ENCODE measurements at regions not wholly inside any gene's neighbourhood (a gene's known extent, or its start where the extent isn't known, plus 50 kb on each side); places are given as distances from the start of the nearest gene placed in this dataset.

GRCh38 chr13:36528105-36528504 lies 95.8 kb downstream of the CCNA1 start:
- H3K27me3 ChIP-seq (ENCODE audit: control insufficient read depth, insufficient read depth, low read length), result no peaks in the 10 kb centered on the region
- no peak overlapping the region for H3K4me3 ChIP-seq (ENCODE audit: low read depth, low read length)
- H3K27ac ChIP-seq (ENCODE audit: low read depth, low read length), result no peak overlapping the region
- no peak overlapping the region for H3K9ac ChIP-seq (ENCODE audit: low read depth, low read length)
- 0 out of 2 replicates have a peak, but pooled peaks cover 6% of the 10 kb centered on the region for H3K9me3 ChIP-seq (ENCODE audit: control insufficient read depth, insufficient read depth, low read length)
- no peaks in the 10 kb centered on the region for H3K36me3 ChIP-seq (ENCODE audit: control insufficient read depth, insufficient read depth, low read length)
- peaks cover 21% of the 10 kb centered on the region for H3K4me1 ChIP-seq (ENCODE audit: control insufficient read depth, insufficient read depth, low read length)

GRCh38 chr13:36530050-36530789 lies 97.9 kb downstream of the CCNA1 start:
- no peak overlapping the region for H3K9ac ChIP-seq (ENCODE audit: low read depth, low read length)
- H3K9me3 ChIP-seq (ENCODE audit: control insufficient read depth, insufficient read depth, low read length), result 0 out of 2 replicates have a peak, but pooled peaks cover 4% of the 10 kb centered on the region
- no peak overlapping the region for H3K27ac ChIP-seq (ENCODE audit: low read depth, low read length)
- peaks cover 32% of the 10 kb centered on the region for H3K4me1 ChIP-seq (ENCODE audit: control insufficient read depth, insufficient read depth, low read length)
- no peaks in the 10 kb centered on the region for H3K36me3 ChIP-seq (ENCODE audit: control insufficient read depth, insufficient read depth, low read length)
- no peaks in the 10 kb centered on the region for H3K27me3 ChIP-seq (ENCODE audit: control insufficient read depth, insufficient read depth, low read length)
- H3K4me3 ChIP-seq (ENCODE audit: low read depth, low read length), result no peak overlapping the region

- Histone ChIP-seq H3K27me3 (ENCODE audit: control insufficient read depth, insufficient read depth, low read length) (no peaks in the 10 kb centered on the region), H3K9me3 (ENCODE audit: control insufficient read depth, insufficient read depth, low read length) (0 out of 2 replicates have a peak, but pooled peaks cover 4% of the 10 kb centered on the region), H3K4me1 (ENCODE audit: control insufficient read depth, insufficient read depth, low read length) (peaks cover 32% of the 10 kb centered on the region), H3K9ac (ENCODE audit: low read depth, low read length) (no peak overlapping the region), H3K4me3 (ENCODE audit: low read depth, low read length) (no peak overlapping the region), H3K36me3 (ENCODE audit: control insufficient read depth, insufficient read depth, low read length) (no peaks in the 10 kb centered on the region), H3K27ac (ENCODE audit: low read depth, low read length) (no peak overlapping the region)
These were observed 98.7 kb downstream of the CCNA1 start for GRCh38 chr13:36530861-36531590.

- Histone ChIP-seq H3K27ac (ENCODE audit: low read depth, low read length) (no peak overlapping the region), H3K36me3 (ENCODE audit: control insufficient read depth, insufficient read depth, low read length) (no peaks in the 10 kb centered on the region), H3K4me3 (ENCODE audit: low read depth, low read length) (no peak overlapping the region), H3K27me3 (ENCODE audit: control insufficient read depth, insufficient read depth, low read length) (no peaks in the 10 kb centered on the region), H3K9ac (ENCODE audit: low read depth, low read length) (no peak overlapping the region), H3K9me3 (ENCODE audit: control insufficient read depth, insufficient read depth, low read length) (no peaks in the 10 kb centered on the region), H3K4me1 (ENCODE audit: control insufficient read depth, insufficient read depth, low read length) (peaks cover 29% of the 10 kb centered on the region)
These were observed 99.6 kb downstream of the CCNA1 start for GRCh38 chr13:36531746-36532486.

- Histone ChIP-seq H3K27me3 (ENCODE audit: control insufficient read depth, insufficient read depth, low read length) (no peaks in the 10 kb centered on the region), H3K36me3 (ENCODE audit: control insufficient read depth, insufficient read depth, low read length) (no peaks in the 10 kb centered on the region), H3K9me3 (ENCODE audit: control insufficient read depth, insufficient read depth, low read length) (no peaks in the 10 kb centered on the region), H3K4me3 (ENCODE audit: low read depth, low read length) (no peak overlapping the region), H3K27ac (ENCODE audit: low read depth, low read length) (peak overlapping the region; percentile 62), H3K9ac (ENCODE audit: low read depth, low read length) (no peak overlapping the region), H3K4me1 (ENCODE audit: control insufficient read depth, insufficient read depth, low read length) (peaks cover 21% of the 10 kb centered on the region)
These were observed 101.5 kb downstream of the CCNA1 start for GRCh38 chr13:36533806-36534205.

GRCh38 chr13:36536546-36536945 lies 104.3 kb downstream of the CCNA1 start:
- Histone ChIP-seq H3K4me1 (ENCODE audit: control insufficient read depth, insufficient read depth, low read length) (peaks cover 11% of the 10 kb centered on the region; the same call in 1 of the 2 replicates), H3K9me3 (ENCODE audit: control insufficient read depth, insufficient read depth, low read length) (0 out of 2 replicates have a peak, but pooled peaks cover 4% of the 10 kb centered on the region), H3K36me3 (ENCODE audit: control insufficient read depth, insufficient read depth, low read length) (no peaks in the 10 kb centered on the region), H3K27ac (ENCODE audit: low read depth, low read length) (no peak overlapping the region), H3K9ac (ENCODE audit: low read depth, low read length) (no peak overlapping the region), H3K4me3 (ENCODE audit: low read depth, low read length) (no peak overlapping the region), H3K27me3 (ENCODE audit: control insufficient read depth, insufficient read depth, low read length) (no peaks in the 10 kb centered on the region)

- Histone ChIP-seq H3K4me1 (ENCODE audit: control insufficient read depth, insufficient read depth, low read length) (no peaks in the 10 kb centered on the region), H3K9ac (ENCODE audit: low read depth, low read length) (no peak overlapping the region), H3K4me3 (ENCODE audit: low read depth, low read length) (no peak overlapping the region), H3K27ac (ENCODE audit: low read depth, low read length) (no peak overlapping the region), H3K36me3 (ENCODE audit: control insufficient read depth, insufficient read depth, low read length) (no peaks in the 10 kb centered on the region), H3K9me3 (ENCODE audit: control insufficient read depth, insufficient read depth, low read length) (0 out of 2 replicates have a peak, but pooled peaks cover 4% of the 10 kb centered on the region), H3K27me3 (ENCODE audit: control insufficient read depth, insufficient read depth, low read length) (no peaks in the 10 kb centered on the region)
These were observed 111.4 kb downstream of the CCNA1 start for GRCh38 chr13:36543671-36544070.

GRCh38 chr13:36548129-36548528 lies 115.8 kb downstream of the CCNA1 start:
- H3K27me3 ChIP-seq (ENCODE audit: control insufficient read depth, insufficient read depth, low read length), result no peaks in the 10 kb centered on the region
- no peak overlapping the region for H3K9ac ChIP-seq (ENCODE audit: low read depth, low read length)
- H3K4me1 ChIP-seq (ENCODE audit: control insufficient read depth, insufficient read depth, low read length), result no peaks in the 10 kb centered on the region

GRCh38 chr13:36549126-36549702 lies 116.9 kb downstream of the CCNA1 start:
- Histone ChIP-seq H3K27ac (ENCODE audit: low read depth, low read length) (no peak overlapping the region), H3K4me3 (ENCODE audit: low read depth, low read length) (no peak overlapping the region), H3K9me3 (ENCODE audit: control insufficient read depth, insufficient read depth, low read length) (no peaks in the 10 kb centered on the region), H3K9ac (ENCODE audit: low read depth, low read length) (no peak overlapping the region), H3K4me1 (ENCODE audit: control insufficient read depth, insufficient read depth, low read length) (no peaks in the 10 kb centered on the region), H3K27me3 (ENCODE audit: control insufficient read depth, insufficient read depth, low read length) (no peaks in the 10 kb centered on the region), H3K36me3 (ENCODE audit: control insufficient read depth, insufficient read depth, low read length) (no peaks in the 10 kb centered on the region)

More at GRCh38 chr13:36548129-36548528, 115.8 kb downstream of the CCNA1 start:
- no peaks in the 10 kb centered on the region for H3K36me3 ChIP-seq (ENCODE audit: control insufficient read depth, insufficient read depth, low read length)
- no peak overlapping the region for H3K4me3 ChIP-seq (ENCODE audit: low read depth, low read length)
- no peaks in the 10 kb centered on the region for H3K9me3 ChIP-seq (ENCODE audit: control insufficient read depth, insufficient read depth, low read length)
- no peak overlapping the region for H3K27ac ChIP-seq (ENCODE audit: low read depth, low read length)

GRCh38 chr13:36549755-36550154 lies 117.5 kb downstream of the CCNA1 start:
- Histone ChIP-seq H3K9ac (ENCODE audit: low read depth, low read length) (no peak overlapping the region), H3K27me3 (ENCODE audit: control insufficient read depth, insufficient read depth, low read length) (no peaks in the 10 kb centered on the region), H3K4me1 (ENCODE audit: control insufficient read depth, insufficient read depth, low read length) (no peaks in the 10 kb centered on the region), H3K27ac (ENCODE audit: low read depth, low read length) (no peak overlapping the region), H3K36me3 (ENCODE audit: control insufficient read depth, insufficient read depth, low read length) (no peaks in the 10 kb centered on the region), H3K4me3 (ENCODE audit: low read depth, low read length) (no peak overlapping the region), H3K9me3 (ENCODE audit: control insufficient read depth, insufficient read depth, low read length) (no peaks in the 10 kb centered on the region)
